ENCODE measurements at regions not wholly inside any gene's neighbourhood (a gene's known extent, or its start where the extent isn't known, plus 50 kb on each side); places are given as distances from the start of the nearest gene placed in this dataset.

- TF ChIP-seq POLR2A (conservative IDR thresholded peaks at IDR 0.05) (no peak), REST (IDR thresholded peaks at IDR 0.05; ENCODE audit: borderline replicate concordance) (no peak), REST (CRISPR knock-in tag; IDR thresholded peaks at IDR 0.05; ENCODE audit: low read depth) (no peak), KAT2B (IDR thresholded peaks at IDR 0.05; ENCODE audit: low read depth, low read length) (no peak), NEUROD1 (IDR thresholded peaks at IDR 0.05; ENCODE audit: borderline replicate concordance, low read depth, low read length, partially characterized antibody) (no peak), POLR2AphosphoS5 (IDR thresholded peaks at IDR 0.05; ENCODE audit: control insufficient read depth, insufficient read depth, low read depth, low read length) (no peak), HDAC6 (IDR thresholded peaks at IDR 0.05; ENCODE audit: low read depth, low read length) (no peak), EZH2 (IDR thresholded peaks at IDR 0.05; ENCODE audit: borderline replicate concordance, low read depth, low read length) (no peak), SMARCC2 (IDR thresholded peaks at IDR 0.05; ENCODE audit: low read depth) (no peak)
Observed at GRCh38 chr16:72602499-72602898, 430.5 kb upstream of the PMFBP1 start.

Data from K562 (cell line).